ENCODE measurements at regions not wholly inside any gene's neighbourhood (a gene's known extent, or its start where the extent isn't known, plus 50 kb on each side); places are given as distances from the start of the nearest gene placed in this dataset.

- intact Hi-C loops (cut with DNase I; ENCODE audit: low total_unique reads) = no loop called here
Observed at GRCh38 chr17:54280741-54281140, 458.0 kb downstream of the KIF2B start.

GRCh38 chr17:54282886-54283285, 460.2 kb downstream of the KIF2B start:
- Histone ChIP-seq H3K9me3 (peaks cover 0 to 4% of the 10 kb centered on the region in 2 donors), H3K27me3 (no peaks in the 10 kb centered on the region), H3K4me3 (no peak overlapping the region), H3K4me1 (no peaks in the 10 kb centered on the region), H3K36me3 (no peaks in the 10 kb centered on the region), H3K27ac (no peak overlapping the region)
- TF ChIP-seq, protein P1, sequence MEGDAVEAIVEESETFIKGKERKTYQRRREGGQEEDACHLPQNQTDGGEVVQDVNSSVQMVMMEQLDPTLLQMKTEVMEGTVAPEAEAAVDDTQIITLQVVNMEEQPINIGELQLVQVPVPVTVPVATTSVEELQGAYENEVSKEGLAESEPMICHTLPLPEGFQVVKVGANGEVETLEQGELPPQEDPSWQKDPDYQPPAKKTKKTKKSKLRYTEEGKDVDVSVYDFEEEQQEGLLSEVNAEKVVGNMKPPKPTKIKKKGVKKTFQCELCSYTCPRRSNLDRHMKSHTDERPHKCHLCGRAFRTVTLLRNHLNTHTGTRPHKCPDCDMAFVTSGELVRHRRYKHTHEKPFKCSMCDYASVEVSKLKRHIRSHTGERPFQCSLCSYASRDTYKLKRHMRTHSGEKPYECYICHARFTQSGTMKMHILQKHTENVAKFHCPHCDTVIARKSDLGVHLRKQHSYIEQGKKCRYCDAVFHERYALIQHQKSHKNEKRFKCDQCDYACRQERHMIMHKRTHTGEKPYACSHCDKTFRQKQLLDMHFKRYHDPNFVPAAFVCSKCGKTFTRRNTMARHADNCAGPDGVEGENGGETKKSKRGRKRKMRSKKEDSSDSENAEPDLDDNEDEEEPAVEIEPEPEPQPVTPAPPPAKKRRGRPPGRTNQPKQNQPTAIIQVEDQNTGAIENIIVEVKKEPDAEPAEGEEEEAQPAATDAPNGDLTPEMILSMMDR (IDR thresholded peaks at IDR 0.05) = no peak
- TF ChIP-seq POLR2A (IDR thresholded peaks at IDR 0.05) = no peak
- TF ChIP-seq POLR2AphosphoS5 (IDR thresholded peaks at IDR 0.05) = no peak
- intact Hi-C loops (cut with DNase I; ENCODE audit: low total_unique reads) = no loop called here
- DNase-seq (ENCODE audit: low spot score in 2 of 2) = no peak

More at GRCh38 chr17:54280741-54281140, 458.0 kb downstream of the KIF2B start:
- no peak for DNase-seq (ENCODE audit: low spot score in 2 of 2)
- Histone ChIP-seq H3K4me1 (no peaks in the 10 kb centered on the region), H3K27ac (no peak overlapping the region), H3K36me3 (no peaks in the 10 kb centered on the region), H3K4me3 (no peak overlapping the region), H3K27me3 (no peaks in the 10 kb centered on the region), H3K9me3 (no peaks in the 10 kb centered on the region)
- TF ChIP-seq, protein P1 (IDR thresholded peaks at IDR 0.05) = no peak
- TF ChIP-seq POLR2AphosphoS5 (IDR thresholded peaks at IDR 0.05) (no peak), POLR2A (IDR thresholded peaks at IDR 0.05) (no peak)

- no peak for TF ChIP-seq POLR2A (IDR thresholded peaks at IDR 0.05)
- TF ChIP-seq, protein P1 (IDR thresholded peaks at IDR 0.05) = no peak
- no peak for TF ChIP-seq POLR2AphosphoS5 (IDR thresholded peaks at IDR 0.05)
- Histone ChIP-seq H3K9me3 (no peaks in the 10 kb centered on the region), H3K27ac (no peak overlapping the region), H3K4me3 (no peak overlapping the region), H3K27me3 (no peaks in the 10 kb centered on the region), H3K36me3 (no peaks in the 10 kb centered on the region), H3K4me1 (no peaks in the 10 kb centered on the region)
- no peak for DNase-seq (ENCODE audit: low spot score in 2 of 2)
- intact Hi-C loops (cut with DNase I; ENCODE audit: low total_unique reads) = no loop called here
Observed at GRCh38 chr17:54307351-54307750, 484.6 kb downstream of the KIF2B start.

DNA sequence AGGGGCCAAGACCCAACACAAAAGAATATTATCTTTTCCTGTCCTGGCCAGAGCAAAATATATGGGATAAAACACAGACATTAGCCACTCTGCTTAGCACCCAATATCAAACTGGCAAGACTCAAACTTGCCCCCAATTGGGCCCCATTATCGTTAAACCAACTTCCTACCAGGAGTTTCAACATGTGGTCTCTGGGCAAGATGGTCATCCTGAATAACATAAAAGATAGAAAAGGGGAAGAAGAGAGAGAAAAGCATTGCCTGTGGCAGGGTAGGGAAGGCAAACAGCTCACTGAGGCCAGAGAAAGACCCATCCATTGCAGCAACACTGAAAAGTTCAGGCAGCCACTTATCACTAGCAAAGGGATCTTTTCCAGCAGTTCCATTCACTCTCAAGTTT, 502.1 kb downstream of the KIF2B start:
- DNase-seq (ENCODE audit: low spot score in 2 of 2) = no peak
- no peaks in the 10 kb centered on the region for H3K36me3 ChIP-seq
- H3K27ac ChIP-seq = no peak overlapping the region
- H3K4me3 ChIP-seq = no peak overlapping the region
- intact Hi-C loops (cut with DNase I; ENCODE audit: low total_unique reads) = no loop called here
- H3K27me3 ChIP-seq = no peaks in the 10 kb centered on the region
- TF ChIP-seq POLR2A (IDR thresholded peaks at IDR 0.05) (no peak), POLR2AphosphoS5 (IDR thresholded peaks at IDR 0.05) (no peak)
- TF ChIP-seq, protein P1 (IDR thresholded peaks at IDR 0.05) = no peak
- peaks cover 0 to 10% of the 10 kb centered on the region in 2 donors for H3K9me3 ChIP-seq
- H3K4me1 ChIP-seq = no peaks in the 10 kb centered on the region

DNA sequence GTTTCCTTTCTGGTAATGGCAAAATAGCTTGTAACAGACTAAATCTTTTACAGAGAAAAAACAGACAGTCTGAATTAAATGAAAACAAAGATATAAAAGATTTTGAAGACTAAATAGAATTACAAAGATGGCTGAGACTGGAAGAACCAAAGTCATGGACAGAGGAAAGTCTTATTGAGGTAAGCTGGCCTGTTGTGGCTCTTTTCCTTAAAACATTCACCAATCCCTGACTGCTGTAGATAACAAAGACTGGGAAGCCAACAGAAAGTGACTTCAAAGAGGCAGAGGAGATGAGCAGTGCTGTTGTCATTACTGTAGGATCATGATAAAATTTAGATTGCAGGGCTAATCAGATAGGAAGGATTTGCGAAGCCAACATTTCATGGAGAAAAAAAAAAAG, 517.0 kb downstream of the KIF2B start:
- Histone ChIP-seq H3K4me3 (no peak overlapping the region), H3K9me3 (peaks cover 0 to 4% of the 10 kb centered on the region in 2 donors), H3K36me3 (no peaks in the 10 kb centered on the region), H3K4me1 (no peaks in the 10 kb centered on the region), H3K27ac (no peak overlapping the region), H3K27me3 (no peaks in the 10 kb centered on the region)
- TF ChIP-seq POLR2AphosphoS5 (IDR thresholded peaks at IDR 0.05) (no peak), POLR2A (IDR thresholded peaks at IDR 0.05) (no peak)
- TF ChIP-seq, protein P1 (IDR thresholded peaks at IDR 0.05) = no peak
- DNase-seq (ENCODE audit: low spot score in 2 of 2) = no peak
- intact Hi-C loops (cut with DNase I; ENCODE audit: low total_unique reads) = no loop called here
